HG03066 (cell line): ENCODE measurements at regions not wholly inside any gene's neighbourhood (a gene's known extent, or its start where the extent isn't known, plus 50 kb on each side); places are given as distances from the start of the nearest gene placed in this dataset.

Experiments
- ATAC-seq: cut with Tn5 transposase; IDR thresholded peaks from one replicate; pipeline ENCODE4 v1.9.1; 2021; ENCODE audit warnings: low read depth; ENCODE audit not compliant: unreplicated experiment

DNA sequence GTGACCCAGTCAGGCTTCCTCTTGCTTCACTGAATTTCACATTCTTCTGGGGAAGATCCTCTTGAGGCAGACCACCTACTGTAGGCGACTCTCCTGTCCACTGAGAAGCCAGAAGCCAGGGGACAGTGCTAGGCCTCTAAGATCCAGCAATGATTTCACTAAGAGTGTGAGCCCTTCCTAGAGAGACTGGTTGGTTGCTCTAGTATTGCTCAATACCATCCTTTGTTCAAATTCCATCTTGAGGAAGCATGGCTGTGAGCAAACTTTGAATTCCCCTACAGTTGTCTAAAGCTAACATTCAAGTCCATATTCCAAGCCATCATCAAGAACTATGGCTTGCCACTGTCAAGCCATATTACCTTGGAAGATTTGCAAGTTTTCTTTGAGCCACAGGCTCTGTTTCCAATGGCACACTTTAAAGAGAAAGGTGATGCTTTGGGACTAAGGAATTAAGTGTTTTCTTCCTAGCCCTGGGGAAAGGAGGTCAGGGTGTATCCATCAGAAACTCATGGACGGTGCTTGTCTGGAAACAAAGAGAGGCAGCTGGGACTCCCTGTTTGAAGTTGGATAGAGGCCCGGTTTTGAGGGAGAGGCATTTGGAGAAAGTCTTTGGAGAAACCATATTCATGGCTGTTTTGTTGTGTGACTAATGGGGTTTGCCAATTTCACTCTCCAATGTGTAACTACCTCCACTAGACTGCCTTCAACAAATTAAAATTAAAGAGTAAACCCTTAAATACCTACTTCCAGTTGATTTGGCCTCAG, 1217.9 kb downstream of the VRK1 start:
- no peak for ATAC-seq

DNA sequence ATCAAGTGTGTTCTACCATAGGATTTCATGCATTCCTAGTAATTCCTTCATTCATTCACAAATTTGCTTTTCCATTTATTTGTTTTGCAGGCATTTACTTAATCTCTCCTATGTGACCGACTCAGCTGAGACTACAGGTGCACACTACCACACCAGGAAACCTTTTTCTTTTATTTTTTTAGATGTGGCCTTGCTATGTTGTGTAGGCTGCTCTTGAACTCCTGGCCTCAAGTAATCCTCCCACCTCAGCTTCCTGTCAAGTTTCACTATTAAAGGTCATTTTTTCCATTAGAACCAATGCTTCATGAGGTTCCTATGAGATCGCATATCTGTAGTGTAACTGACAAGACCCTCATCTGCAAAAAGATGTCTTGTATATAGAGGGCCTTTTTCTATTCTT, 1218.7 kb downstream of the VRK1 start:
- ATAC-seq = no peak

DNA sequence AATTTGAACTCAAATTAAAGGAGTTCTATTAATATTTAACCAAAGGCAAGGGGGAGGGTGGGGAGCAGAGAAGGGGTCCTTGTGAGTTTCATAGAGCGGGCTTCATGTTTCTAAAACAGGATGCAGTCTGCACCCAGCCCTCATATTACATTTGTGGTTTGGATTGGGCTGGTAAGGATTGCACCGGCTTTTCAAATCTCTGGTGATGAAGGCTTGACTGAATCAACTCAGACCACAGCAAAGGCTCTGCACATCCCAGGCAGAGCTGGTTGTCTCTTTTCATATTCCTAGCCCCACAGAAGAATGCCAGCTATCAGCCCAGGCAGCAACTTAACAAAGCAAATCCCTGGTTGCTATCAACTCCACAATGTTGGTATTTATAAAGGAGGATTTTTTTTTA, 1221.4 kb downstream of the VRK1 start:
- ATAC-seq = no peak

GRCh38 chr14:98022541-98023520, 1225.6 kb downstream of the VRK1 start:
- no peak for ATAC-seq

GRCh38 chr14:98028162-98028561, 1231.0 kb downstream of the VRK1 start:
- ATAC-seq = no peak

DNA sequence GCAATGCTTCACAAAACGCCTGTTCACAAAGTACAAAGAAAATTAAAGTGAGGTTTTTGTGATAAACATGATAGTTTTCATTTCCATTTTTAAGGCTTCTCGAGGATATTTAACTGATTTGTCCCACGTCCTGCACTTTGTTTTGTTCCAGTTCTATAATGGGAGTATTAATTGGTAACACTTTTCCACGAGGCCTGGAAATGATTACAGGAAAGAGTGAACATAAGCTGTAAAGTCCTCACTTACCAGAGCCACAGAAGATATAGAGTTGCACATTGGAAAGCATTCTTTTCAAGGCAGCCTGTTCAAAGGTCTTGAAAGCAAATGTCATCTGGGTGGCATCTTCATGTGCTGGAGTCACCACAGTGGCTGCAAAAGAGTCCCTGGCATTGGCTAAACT, 1236.6 kb downstream of the BCL11B start:
- no peak for ATAC-seq

- ATAC-seq = no peak
Observed at GRCh38 chr14:98037831-98038230, 1234.2 kb downstream of the BCL11B start.

GRCh38 chr14:98056946-98057345, 1215.1 kb downstream of the BCL11B start:
- ATAC-seq = no peak

GRCh38 chr14:98059106-98059505, 1212.9 kb downstream of the BCL11B start:
- no peak for ATAC-seq

GRCh38 chr14:98062083-98062482, 1209.9 kb downstream of the BCL11B start:
- no peak for ATAC-seq

DNA sequence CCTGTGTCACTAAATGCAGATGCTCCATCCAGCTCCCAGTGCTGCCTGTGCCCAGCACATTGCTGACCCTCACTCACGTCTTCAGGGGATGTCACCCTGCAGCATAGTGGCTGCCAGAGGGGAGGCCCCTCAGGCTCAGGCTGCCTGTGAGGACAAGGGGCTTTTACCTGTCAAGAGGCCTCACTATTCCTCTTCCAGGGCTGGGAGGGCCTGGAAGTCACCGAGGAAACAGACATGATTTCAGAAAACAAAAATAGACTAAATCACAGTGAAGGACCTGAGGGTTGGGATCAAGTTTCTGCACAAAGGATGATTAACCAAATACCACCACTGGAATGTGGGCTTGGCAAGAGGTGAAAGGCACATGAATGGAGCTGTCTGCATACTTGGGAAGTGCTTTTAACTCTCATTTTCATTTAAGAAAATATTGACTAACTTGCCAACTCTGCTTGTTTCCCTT, 1202.3 kb downstream of the BCL11B start:
- ATAC-seq = no peak

- ATAC-seq = no peak
Observed at GRCh38 chr14:98070536-98070935, 1201.5 kb downstream of the BCL11B start.

- ATAC-seq = no peak
Observed at GRCh38 chr14:98074111-98074510, 1197.9 kb downstream of the BCL11B start.

GRCh38 chr14:98077176-98077575, 1194.8 kb downstream of the BCL11B start:
- ATAC-seq = no peak

DNA sequence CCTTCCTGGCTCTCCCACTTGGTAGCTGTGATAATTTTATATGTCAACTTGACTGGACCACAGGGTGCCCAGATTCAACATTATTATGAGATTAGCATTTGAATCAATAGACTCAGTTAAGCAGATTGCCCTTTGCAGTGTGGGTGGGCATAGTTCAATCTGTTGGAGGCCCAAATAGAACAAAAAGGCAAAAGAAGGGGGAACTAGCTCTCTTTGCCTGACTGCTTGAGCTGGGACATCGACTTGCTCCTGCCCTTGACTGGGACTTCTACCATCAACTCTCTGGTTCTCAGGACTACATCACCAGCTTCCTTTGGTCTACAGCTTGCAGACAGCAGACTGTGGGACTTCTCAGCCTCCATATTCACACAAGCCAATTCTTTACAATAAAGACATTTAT, 1189.2 kb downstream of the BCL11B start:
- ATAC-seq = no peak

DNA sequence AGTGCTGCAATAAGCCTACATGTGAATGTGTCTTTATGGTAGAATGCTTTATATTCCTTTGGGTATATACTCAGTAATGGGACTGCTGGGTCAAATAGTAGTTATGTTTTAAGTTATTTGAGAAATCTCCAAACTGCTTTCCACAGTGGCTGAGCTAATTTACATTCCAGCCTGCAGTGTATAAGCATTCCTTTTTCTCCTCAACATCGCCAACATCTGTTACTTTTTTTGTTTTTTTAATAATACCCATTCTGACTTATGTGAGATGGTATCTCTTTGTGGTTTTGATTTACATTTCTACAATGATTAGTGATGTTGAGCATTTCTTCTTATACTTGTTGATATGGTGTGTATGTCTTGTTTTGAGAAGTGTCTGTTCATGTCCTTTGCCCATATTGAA, 1186.2 kb downstream of the BCL11B start:
- no peak for ATAC-seq

GRCh38 chr14:98093111-98093510, 1178.9 kb downstream of the BCL11B start:
- ATAC-seq = no peak

- no peak for ATAC-seq
Observed at GRCh38 chr14:98099527-98099926, 1172.5 kb downstream of the BCL11B start.

DNA sequence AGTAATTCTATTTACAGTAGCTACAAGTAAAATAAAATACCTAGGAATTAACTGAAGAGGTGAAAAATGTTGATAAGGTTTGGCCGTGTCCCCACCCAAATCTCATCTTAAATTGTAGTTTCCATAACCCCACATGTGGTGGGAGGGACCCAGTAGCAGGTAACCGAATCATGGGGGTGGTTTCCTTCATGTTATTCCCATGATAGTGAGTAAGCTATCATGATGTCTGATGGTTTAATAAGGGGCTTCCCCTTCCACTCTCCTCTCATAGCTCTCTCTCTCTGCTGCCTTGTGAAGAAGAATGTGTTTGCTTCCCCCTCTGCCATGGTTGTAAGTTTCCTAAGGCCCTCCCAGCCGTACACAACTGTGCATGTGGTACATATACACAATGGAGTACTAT, 1170.7 kb downstream of the BCL11B start:
- ATAC-seq = no peak

- no peak for ATAC-seq
Observed at GRCh38 chr14:98103705-98104104, 1168.3 kb downstream of the BCL11B start.

DNA sequence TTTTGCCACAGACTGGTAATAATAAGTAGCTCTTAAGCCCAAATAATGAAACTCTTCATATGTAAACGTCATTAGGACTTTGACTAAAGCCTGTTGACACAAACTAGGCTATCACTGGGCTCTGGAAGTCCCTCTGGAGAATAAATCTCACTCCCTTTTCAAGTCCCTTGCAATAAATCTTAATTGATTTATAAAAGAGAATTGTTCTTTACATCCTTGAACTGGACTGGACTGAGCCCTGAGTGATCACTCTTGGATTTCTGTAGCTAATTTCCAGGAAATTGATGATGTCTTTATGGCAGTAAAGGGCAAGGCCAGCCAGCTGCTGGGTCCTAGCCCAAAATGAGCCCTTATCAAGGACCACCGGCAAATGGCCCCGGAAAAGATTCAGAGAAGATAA, 1162.7 kb downstream of the BCL11B start:
- no peak for ATAC-seq
